Peyer's patch (tissue), 4 donors: ENCODE measurements at regions not wholly inside any gene's neighbourhood (a gene's known extent, or its start where the extent isn't known, plus 50 kb on each side); places are given as distances from the start of the nearest gene placed in this dataset.

Source experiments
- POLR2A ChIP-seq, 2 donors: fragments of 450-650 bp; IDR thresholded peaks; one replicate each; pipeline ENCODE4 v1.5.1; 2017; ENCODE audit warnings: antibody characterized with exemption in 2 of 2, mild to moderate bottlenecking in 2 of 2, moderate library complexity in 2 of 2
- TF ChIP-seq, protein P1 (sequence below), 6 experiments: fragments of 450-650 bp in 4 of 6; fragments of 200-600 bp in 2 of 6; sonication (generic) in 1 of 6; IDR thresholded peaks; one replicate each; pipeline ENCODE4 v1.5.1; 2017 to 2019; ENCODE audit warnings: antibody characterized with exemption in 6 of 6, mild to moderate bottlenecking in 3 of 6, moderate library complexity in 1 of 6

DNA sequence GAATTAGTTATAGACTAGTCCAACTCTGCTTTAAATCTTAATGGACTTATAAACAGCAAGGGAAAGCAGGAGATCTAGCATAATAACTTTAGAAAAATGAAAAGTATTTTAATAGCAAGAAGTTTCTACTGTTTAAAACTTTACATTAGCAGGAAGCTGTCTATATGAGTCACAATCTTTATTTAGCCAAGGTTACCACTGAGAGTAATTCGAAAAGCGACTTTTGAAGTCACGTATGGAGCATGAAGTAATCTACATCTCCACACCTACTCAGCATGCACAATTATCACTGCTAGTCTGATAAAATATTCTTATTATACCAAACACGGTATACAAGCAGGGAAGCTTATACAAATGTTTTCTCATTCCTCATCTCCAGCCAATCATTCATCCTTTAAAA, 515.4 kb upstream of the SOX11 start:
- TF ChIP-seq, protein P1, sequence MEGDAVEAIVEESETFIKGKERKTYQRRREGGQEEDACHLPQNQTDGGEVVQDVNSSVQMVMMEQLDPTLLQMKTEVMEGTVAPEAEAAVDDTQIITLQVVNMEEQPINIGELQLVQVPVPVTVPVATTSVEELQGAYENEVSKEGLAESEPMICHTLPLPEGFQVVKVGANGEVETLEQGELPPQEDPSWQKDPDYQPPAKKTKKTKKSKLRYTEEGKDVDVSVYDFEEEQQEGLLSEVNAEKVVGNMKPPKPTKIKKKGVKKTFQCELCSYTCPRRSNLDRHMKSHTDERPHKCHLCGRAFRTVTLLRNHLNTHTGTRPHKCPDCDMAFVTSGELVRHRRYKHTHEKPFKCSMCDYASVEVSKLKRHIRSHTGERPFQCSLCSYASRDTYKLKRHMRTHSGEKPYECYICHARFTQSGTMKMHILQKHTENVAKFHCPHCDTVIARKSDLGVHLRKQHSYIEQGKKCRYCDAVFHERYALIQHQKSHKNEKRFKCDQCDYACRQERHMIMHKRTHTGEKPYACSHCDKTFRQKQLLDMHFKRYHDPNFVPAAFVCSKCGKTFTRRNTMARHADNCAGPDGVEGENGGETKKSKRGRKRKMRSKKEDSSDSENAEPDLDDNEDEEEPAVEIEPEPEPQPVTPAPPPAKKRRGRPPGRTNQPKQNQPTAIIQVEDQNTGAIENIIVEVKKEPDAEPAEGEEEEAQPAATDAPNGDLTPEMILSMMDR (IDR thresholded peaks at IDR 0.05): no peak
- no peak for TF ChIP-seq POLR2A (IDR thresholded peaks at IDR 0.05)
